GM12878 (cell line): ENCODE measurements at regions not wholly inside any gene's neighbourhood (a gene's known extent, or its start where the extent isn't known, plus 50 kb on each side); places are given as distances from the start of the nearest gene placed in this dataset.

ENCODE experiments used
- ATAC-seq: fragments of 200-7000 bp; cut with Tn5 transposase; 3 replicates; pipeline ENCODE4 v1.9.1; 2020; ENCODE audit warnings: mild to moderate bottlenecking, moderate library complexity
- BruUV-seq: library from RNA; stranded (reverse); fragments of 400-500 nt; replicated peaks from 2 replicates; lab custom pipeline; 2021; lab: Mats Ljungman, UMichigan
- CTCF ChIA-PET: fragments of 300-600 bp; sonication (Branson Sonifier 250); formaldehyde crosslinking; extraction: SDS; loops from one replicate; lab custom pipeline; 2021; ENCODE audit warnings: inconsistent platforms; lab: Yijun Ruan, JAX
- POLR2A ChIA-PET: fragments of 350-600 bp; formaldehyde crosslinking; extraction: SDS; loops from one replicate; lab custom pipeline; 2021; ENCODE audit warnings: inconsistent platforms; lab: Charles Lee
- RAD21 ChIA-PET: fragments of 300-600 bp; sonication (Branson Sonifier 250); formaldehyde crosslinking; loops from one replicate; lab custom pipeline; 2023; ENCODE audit warnings: antibody characterized with exemption; ENCODE audit not compliant: unreplicated experiment; lab: Charles Lee
- SMC1A ChIA-PET: fragments of 300-600 bp; sonication (Branson Sonifier 250); formaldehyde crosslinking; loops from one replicate; lab custom pipeline; 2023; ENCODE audit not compliant: unreplicated experiment, uncharacterized antibody; lab: Charles Lee
- DNase-seq: peaks from one replicate; pipeline ENCODE4 v3.0.0-alpha.2; 2011; ENCODE audit warnings: low read depth, low spot score
- FAIRE-seq: peaks from 3 replicates; lab custom pipeline; 2011; peaks lifted over from hg19 to GRCh38; lab: Jason Lieb, UNC
- H2AFZ ChIP-seq: 2 replicates; pipeline ENCODE4 v1.6.0; 2011; ENCODE audit warnings: low read depth, low read length, control low read depth; ENCODE audit not compliant: control insufficient read depth
- H3K27ac ChIP-seq: 2 replicates; pipeline ENCODE4 v1.5.1; 2011; ENCODE audit warnings: control low read depth; ENCODE audit not compliant: control insufficient read depth, insufficient read depth
- H3K27me3 ChIP-seq, 2 experiments: replicated peaks in 1 of 2; 2 replicates each; pipeline versions ENCODE4 v1.6.0 to v1.6.1; 2011; ENCODE audit warnings: low read length in 1 of 2; ENCODE audit not compliant: control insufficient read depth in 2 of 2, insufficient read depth in 2 of 2
- H3K36me3 ChIP-seq, 2 experiments: 2 replicates each; pipeline ENCODE4 v1.5.1; 2011; ENCODE audit warnings: low read length in 1 of 2; ENCODE audit not compliant: control insufficient read depth in 2 of 2, insufficient read depth in 2 of 2
- H3K4me1 ChIP-seq: 2 replicates; pipeline ENCODE4 v1.6.1; 2011; ENCODE audit warnings: mild to moderate bottlenecking, low read length, moderate library complexity, mixed read lengths; ENCODE audit not compliant: control insufficient read depth, insufficient read depth
- H3K4me2 ChIP-seq: 2 replicates; pipeline ENCODE4 v1.6.0; 2011; ENCODE audit warnings: control low read depth; ENCODE audit not compliant: control insufficient read depth, insufficient read depth
- H3K4me3 ChIP-seq: fragments of 200-600 bp; sonication (generic); 2 replicates; pipeline ENCODE4 v1.5.1; 2016
- H3K79me2 ChIP-seq: 2 replicates; pipeline ENCODE4 v1.6.0; 2011; ENCODE audit warnings: low read length; ENCODE audit not compliant: control insufficient read depth, insufficient read depth
- H3K9ac ChIP-seq: 2 replicates; pipeline ENCODE4 v1.8.0; 2011; ENCODE audit warnings: low read length, control low read depth, mixed read lengths; ENCODE audit not compliant: control insufficient read depth, insufficient read depth
- H3K9me3 ChIP-seq: replicated peaks from 3 replicates; pipeline ENCODE4 v1.5.1; 2011; ENCODE audit warnings: mild to moderate bottlenecking, low read length; ENCODE audit not compliant: control insufficient read depth, insufficient read depth
- H4K20me1 ChIP-seq: 2 replicates; pipeline ENCODE4 v1.6.0; 2011; ENCODE audit not compliant: control insufficient read depth, insufficient read depth
- ATF2 ChIP-seq: IDR thresholded peaks from 2 replicates; pipeline ENCODE4 v1.6.1; 2012; ENCODE audit warnings: low read length, inconsistent platforms
- ATF7 ChIP-seq: fragments of 450-650 bp; IDR thresholded peaks from 2 replicates; pipeline ENCODE4 v1.6.1; 2016; ENCODE audit warnings: low read depth, mild to moderate bottlenecking
- CHD2 ChIP-seq: IDR thresholded peaks from 2 replicates; pipeline ENCODE4 v1.6.1; 2011; ENCODE audit warnings: low read depth, low read length, improper control_type of control experiment, borderline replicate concordance
- GABPA ChIP-seq: IDR thresholded peaks from 2 replicates; pipeline ENCODE4 v1.6.1; 2014; ENCODE audit warnings: antibody characterized with exemption, low read depth, mild to moderate bottlenecking, inconsistent platforms
- IKZF1 ChIP-seq: fragments of 450-650 bp; conservative IDR thresholded peaks from 2 replicates; pipeline ENCODE4 v1.6.1; 2017; ENCODE audit warnings: antibody characterized with exemption, mild to moderate bottlenecking
- MEF2A ChIP-seq: IDR thresholded peaks from 2 replicates; pipeline ENCODE4 v1.6.1; 2011; ENCODE audit warnings: low read depth, mild to moderate bottlenecking, low read length, moderate library complexity; ENCODE audit not compliant: insufficient read depth
- MXI1 ChIP-seq: fragments of 150-350 bp; IDR thresholded peaks from 2 replicates; pipeline ENCODE4 v1.6.1; 2011; ENCODE audit warnings: low read depth, mild to moderate bottlenecking, inconsistent platforms, low read length, improper control_type of control experiment
- PAX8 ChIP-seq: fragments of 450-650 bp; IDR thresholded peaks from 2 replicates; pipeline ENCODE4 v1.6.1; 2017; ENCODE audit warnings: mild to moderate bottlenecking, moderate library complexity
- RUNX3 ChIP-seq: IDR thresholded peaks from 2 replicates; pipeline ENCODE4 v1.6.1; 2012; ENCODE audit warnings: low read length, inconsistent platforms
- in situ Hi-C: fragments of 300-500 bp; cut with MboI; formaldehyde crosslinking; loops from 9 replicates; pipeline ENCODE4 v1.14.3; 2018; ENCODE audit warnings: mixed read lengths
- intact Hi-C: fragments of 100-400 bp; cut with micrococcal nuclease; formaldehyde crosslinking; loops from one replicate; pipeline ENCODE4 v1.14.2; 2022; ENCODE audit not compliant: unreplicated experiment
- TF ChIP-seq, protein P1 (sequence below): IDR thresholded peaks from 2 replicates; pipeline ENCODE4 v1.6.1; 2011; ENCODE audit warnings: low read depth, mild to moderate bottlenecking, low read length, moderate library complexity, borderline replicate concordance; ENCODE audit errors: extremely low read depth
- TF ChIP-seq, protein P2 (sequence below): IDR thresholded peaks from 2 replicates; pipeline ENCODE4 v1.6.1; 2011; ENCODE audit warnings: mild to moderate bottlenecking, low read depth, low read length, moderate library complexity; ENCODE audit not compliant: insufficient replicate concordance

DNA sequence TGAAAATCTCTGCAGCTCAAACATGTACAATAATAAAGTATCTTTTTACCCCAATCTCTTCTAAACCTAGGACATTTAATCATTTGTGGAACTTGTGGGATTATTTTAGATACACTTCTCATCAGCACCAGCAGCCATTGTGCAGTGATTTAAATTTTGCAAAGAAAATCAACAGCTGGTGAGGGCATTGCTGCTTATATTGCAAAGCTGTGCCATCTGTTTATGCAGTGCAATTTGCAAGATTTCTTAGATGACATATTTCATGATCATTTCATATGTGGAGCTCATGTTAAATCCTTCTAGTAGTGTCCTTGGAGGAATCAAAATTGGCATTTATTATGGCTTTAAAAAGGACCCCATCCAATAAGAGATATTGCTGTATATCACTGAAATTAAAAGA, 320.7 kb downstream of the BTG1 start:
- Histone ChIP-seq H3K27ac (no peak overlapping the region), H4K20me1 (no peaks in the 10 kb centered on the region), H3K27me3 (no peaks in the 10 kb centered on the region), H3K36me3 (no peaks in the 10 kb centered on the region), H3K79me2 (no peaks in the 10 kb centered on the region), H3K9me3 (no peaks in the 10 kb centered on the region), H3K4me3 (no peak overlapping the region), H3K4me2 (no peak overlapping the region), H3K9ac (no peak overlapping the region), H2AFZ (no peak overlapping the region), H3K4me1 (no peaks in the 10 kb centered on the region)
- TF ChIP-seq, protein P1, sequence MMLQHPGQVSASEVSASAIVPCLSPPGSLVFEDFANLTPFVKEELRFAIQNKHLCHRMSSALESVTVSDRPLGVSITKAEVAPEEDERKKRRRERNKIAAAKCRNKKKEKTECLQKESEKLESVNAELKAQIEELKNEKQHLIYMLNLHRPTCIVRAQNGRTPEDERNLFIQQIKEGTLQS = no peak
- no peak for TF ChIP-seq MEF2A
- TF ChIP-seq PAX8 = no peak
- no peak for TF ChIP-seq IKZF1
- TF ChIP-seq RUNX3 = no peak
- TF ChIP-seq CHD2 = no peak
- TF ChIP-seq ATF2 = no peak
- TF ChIP-seq, protein P2, sequence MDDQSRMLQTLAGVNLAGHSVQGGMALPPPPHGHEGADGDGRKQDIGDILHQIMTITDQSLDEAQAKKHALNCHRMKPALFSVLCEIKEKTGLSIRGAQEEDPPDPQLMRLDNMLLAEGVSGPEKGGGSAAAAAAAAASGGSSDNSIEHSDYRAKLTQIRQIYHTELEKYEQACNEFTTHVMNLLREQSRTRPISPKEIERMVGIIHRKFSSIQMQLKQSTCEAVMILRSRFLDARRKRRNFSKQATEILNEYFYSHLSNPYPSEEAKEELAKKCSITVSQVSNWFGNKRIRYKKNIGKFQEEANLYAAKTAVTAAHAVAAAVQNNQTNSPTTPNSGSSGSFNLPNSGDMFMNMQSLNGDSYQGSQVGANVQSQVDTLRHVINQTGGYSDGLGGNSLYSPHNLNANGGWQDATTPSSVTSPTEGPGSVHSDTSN = no peak
- TF ChIP-seq ATF7 = no peak
- TF ChIP-seq MXI1 = no peak
- TF ChIP-seq GABPA = no peak
- FAIRE-seq (no peak), DNase-seq (no peak), ATAC-seq (no peak)
- ChIA-PET SMC1A (interaction anchor here (1.1 to 1.3 kb wide), 2 partner anchors 13 to 41 kb away, joined by 3 to 8 read pairs; no protein-coding TSS in a partner anchor), POLR2A (no interaction called here), CTCF (interaction anchor here (0.6 to 4.7 kb wide), 3 partner anchors 14 to 86 kb away, joined by 3 to 23 read pairs (median 3); no protein-coding TSS in a partner anchor), RAD21 (interaction anchor here (1.7 kb wide), 1 partner anchor 12 kb away, joined by 6 read pairs; no protein-coding TSS in a partner anchor)
- intact Hi-C loops (no loop called here), in situ Hi-C loops (no loop called here)
- no TSS peak for BruUV-seq
